ENCODE measurements at regions not wholly inside any gene's neighbourhood (a gene's known extent, or its start where the extent isn't known, plus 50 kb on each side); places are given as distances from the start of the nearest gene placed in this dataset.

- no peak for TF ChIP-seq TAF1 (IDR thresholded peaks at IDR 0.05; ENCODE audit: borderline replicate concordance, insufficient read depth, low read length)
- no peak for TF ChIP-seq POLR2AphosphoS5 (IDR thresholded peaks at IDR 0.05; ENCODE audit: low read depth, low read length)
- TF ChIP-seq SIN3A (IDR thresholded peaks at IDR 0.05; ENCODE audit: borderline replicate concordance, insufficient read depth, low read length) = no peak
- TF ChIP-seq, protein P1, sequence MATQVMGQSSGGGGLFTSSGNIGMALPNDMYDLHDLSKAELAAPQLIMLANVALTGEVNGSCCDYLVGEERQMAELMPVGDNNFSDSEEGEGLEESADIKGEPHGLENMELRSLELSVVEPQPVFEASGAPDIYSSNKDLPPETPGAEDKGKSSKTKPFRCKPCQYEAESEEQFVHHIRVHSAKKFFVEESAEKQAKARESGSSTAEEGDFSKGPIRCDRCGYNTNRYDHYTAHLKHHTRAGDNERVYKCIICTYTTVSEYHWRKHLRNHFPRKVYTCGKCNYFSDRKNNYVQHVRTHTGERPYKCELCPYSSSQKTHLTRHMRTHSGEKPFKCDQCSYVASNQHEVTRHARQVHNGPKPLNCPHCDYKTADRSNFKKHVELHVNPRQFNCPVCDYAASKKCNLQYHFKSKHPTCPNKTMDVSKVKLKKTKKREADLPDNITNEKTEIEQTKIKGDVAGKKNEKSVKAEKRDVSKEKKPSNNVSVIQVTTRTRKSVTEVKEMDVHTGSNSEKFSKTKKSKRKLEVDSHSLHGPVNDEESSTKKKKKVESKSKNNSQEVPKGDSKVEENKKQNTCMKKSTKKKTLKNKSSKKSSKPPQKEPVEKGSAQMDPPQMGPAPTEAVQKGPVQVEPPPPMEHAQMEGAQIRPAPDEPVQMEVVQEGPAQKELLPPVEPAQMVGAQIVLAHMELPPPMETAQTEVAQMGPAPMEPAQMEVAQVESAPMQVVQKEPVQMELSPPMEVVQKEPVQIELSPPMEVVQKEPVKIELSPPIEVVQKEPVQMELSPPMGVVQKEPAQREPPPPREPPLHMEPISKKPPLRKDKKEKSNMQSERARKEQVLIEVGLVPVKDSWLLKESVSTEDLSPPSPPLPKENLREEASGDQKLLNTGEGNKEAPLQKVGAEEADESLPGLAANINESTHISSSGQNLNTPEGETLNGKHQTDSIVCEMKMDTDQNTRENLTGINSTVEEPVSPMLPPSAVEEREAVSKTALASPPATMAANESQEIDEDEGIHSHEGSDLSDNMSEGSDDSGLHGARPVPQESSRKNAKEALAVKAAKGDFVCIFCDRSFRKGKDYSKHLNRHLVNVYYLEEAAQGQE (IDR thresholded peaks at IDR 0.05; ENCODE audit: insufficient read depth in 1 of 2, low read depth in 2 of 2, low read length in 2 of 2) = no peak
- TF ChIP-seq FOXP2 (optimal IDR thresholded peaks at IDR 0.05; ENCODE audit: borderline replicate concordance, extremely low read depth, extremely low read length, insufficient read depth) = no peak
Measured at GRCh38 chr3:118587847-118588246, 446.8 kb downstream of the IGSF11 start.

- no peak for TF ChIP-seq TAF1 (IDR thresholded peaks at IDR 0.05; ENCODE audit: borderline replicate concordance, insufficient read depth, low read length)
- TF ChIP-seq, protein P1 (IDR thresholded peaks at IDR 0.05; ENCODE audit: insufficient read depth in 1 of 2, low read depth in 2 of 2, low read length in 2 of 2) = no peak
- no peak for TF ChIP-seq POLR2AphosphoS5 (IDR thresholded peaks at IDR 0.05; ENCODE audit: low read depth, low read length)
- TF ChIP-seq FOXP2 (optimal IDR thresholded peaks at IDR 0.05; ENCODE audit: borderline replicate concordance, extremely low read depth, extremely low read length, insufficient read depth) = no peak
- TF ChIP-seq SIN3A (IDR thresholded peaks at IDR 0.05; ENCODE audit: borderline replicate concordance, insufficient read depth, low read length) = no peak
Measured at GRCh38 chr3:118593277-118593670, 441.4 kb downstream of the IGSF11 start.

- TF ChIP-seq, protein P1 (IDR thresholded peaks at IDR 0.05; ENCODE audit: insufficient read depth in 1 of 2, low read depth in 2 of 2, low read length in 2 of 2) = no peak
- TF ChIP-seq FOXP2 (optimal IDR thresholded peaks at IDR 0.05; ENCODE audit: borderline replicate concordance, extremely low read depth, extremely low read length, insufficient read depth) (no peak), SIN3A (IDR thresholded peaks at IDR 0.05; ENCODE audit: borderline replicate concordance, insufficient read depth, low read length) (no peak), POLR2AphosphoS5 (IDR thresholded peaks at IDR 0.05; ENCODE audit: low read depth, low read length) (no peak), TAF1 (IDR thresholded peaks at IDR 0.05; ENCODE audit: borderline replicate concordance, insufficient read depth, low read length) (no peak)
Measured at GRCh38 chr3:118597184-118597583, 437.5 kb downstream of the IGSF11 start.

GRCh38 chr3:118607915-118608820, 426.5 kb downstream of the IGSF11 start:
- no peak for TF ChIP-seq FOXP2 (optimal IDR thresholded peaks at IDR 0.05; ENCODE audit: borderline replicate concordance, extremely low read depth, extremely low read length, insufficient read depth)
- TF ChIP-seq TAF1 (IDR thresholded peaks at IDR 0.05; ENCODE audit: borderline replicate concordance, insufficient read depth, low read length) = no peak
- TF ChIP-seq, protein P1 (IDR thresholded peaks at IDR 0.05; ENCODE audit: insufficient read depth in 1 of 2, low read depth in 2 of 2, low read length in 2 of 2) = no peak
- no peak for TF ChIP-seq SIN3A (IDR thresholded peaks at IDR 0.05; ENCODE audit: borderline replicate concordance, insufficient read depth, low read length)
- no peak for TF ChIP-seq POLR2AphosphoS5 (IDR thresholded peaks at IDR 0.05; ENCODE audit: low read depth, low read length)

Data from PFSK-1 (cell line).